ENCODE measurements at regions not wholly inside any gene's neighbourhood (a gene's known extent, or its start where the extent isn't known, plus 50 kb on each side); places are given as distances from the start of the nearest gene placed in this dataset.

GRCh38 chr5:89208811-89209210 is 325.8 kb upstream of the MEF2C start:
- TF ChIP-seq POLR2AphosphoS5 (IDR thresholded peaks at IDR 0.05; ENCODE audit: low read depth, low read length), result no peak
- TF ChIP-seq PAX5 (IDR thresholded peaks at IDR 0.05; ENCODE audit: insufficient read depth, low read length, severe bottlenecking), result no peak
- no peak for TF ChIP-seq POLR2A (IDR thresholded peaks at IDR 0.05; ENCODE audit: low read depth, low read length)
- no peak for TF ChIP-seq TAF1 (IDR thresholded peaks at IDR 0.05; ENCODE audit: low read depth, low read length)
- no peak for TF ChIP-seq SPI1 (IDR thresholded peaks at IDR 0.05; ENCODE audit: low read depth, low read length)
